H9 (cell line): ENCODE measurements at regions not wholly inside any gene's neighbourhood (a gene's known extent, or its start where the extent isn't known, plus 50 kb on each side); places are given as distances from the start of the nearest gene placed in this dataset.

Experiments
- DNase-seq: peaks from one replicate; pipeline ENCODE4 v3.0.0-alpha.2; 2017
- H2AFZ ChIP-seq: one replicate; pipeline ENCODE4 v1.6.1; 2013; ENCODE audit warnings: mild to moderate bottlenecking, low read length, control low read depth, moderate library complexity
- H2AK5ac ChIP-seq: 2 replicates; pipeline ENCODE4 v1.6.1; 2013; ENCODE audit warnings: low read length, control low read depth, mixed read lengths; ENCODE audit not compliant: insufficient read length
- H2BK120ac ChIP-seq: one replicate; pipeline ENCODE4 v1.6.1; 2013; ENCODE audit warnings: low read depth, mild to moderate bottlenecking, low read length, control low read depth, inconsistent platforms; ENCODE audit not compliant: poor library complexity, severe bottlenecking
- H2BK12ac ChIP-seq: 2 replicates; pipeline ENCODE4 v1.6.1; 2013; ENCODE audit warnings: low read length, control low read depth, mixed read lengths, low read depth; ENCODE audit not compliant: insufficient read length
- H2BK15ac ChIP-seq: 2 replicates; pipeline ENCODE4 v1.6.1; 2013; ENCODE audit warnings: low read depth, low read length, control low read depth
- H2BK20ac ChIP-seq: one replicate; pipeline ENCODE4 v1.6.1; 2013; ENCODE audit warnings: low read depth, mild to moderate bottlenecking, low read length, control low read depth, inconsistent platforms; ENCODE audit not compliant: poor library complexity, severe bottlenecking
- H2BK5ac ChIP-seq: 2 replicates; pipeline ENCODE4 v1.6.1; 2013; ENCODE audit warnings: low read length, control low read depth, mixed read lengths; ENCODE audit not compliant: insufficient read length
- H3K14ac ChIP-seq: 2 replicates; pipeline ENCODE4 v1.6.1; 2013; ENCODE audit warnings: low read length, control low read depth; ENCODE audit not compliant: insufficient read depth
- H3K18ac ChIP-seq: 2 replicates; pipeline ENCODE4 v1.6.1; 2013; ENCODE audit warnings: low read depth, mild to moderate bottlenecking, mixed read lengths, low read length, control low read depth; ENCODE audit not compliant: insufficient read length
- H3K23ac ChIP-seq: 2 replicates; pipeline ENCODE4 v1.6.1; 2013; ENCODE audit warnings: low read length, control low read depth, mixed read lengths, low read depth; ENCODE audit not compliant: insufficient read length
- H3K23me2 ChIP-seq: 2 replicates; pipeline ENCODE4 v1.6.1; 2013; ENCODE audit warnings: low read depth, mild to moderate bottlenecking, mixed read lengths, low read length, control low read depth; ENCODE audit not compliant: insufficient read length, poor library complexity, severe bottlenecking
- H3K27ac ChIP-seq: 2 replicates; pipeline ENCODE4 v1.5.1; 2013; ENCODE audit warnings: low read length, control low read depth, mixed read lengths, low read depth; ENCODE audit not compliant: insufficient read length
- H3K27me3 ChIP-seq: 2 replicates; pipeline ENCODE4 v1.6.1; 2013; ENCODE audit warnings: low read length, control low read depth, inconsistent platforms; ENCODE audit not compliant: insufficient read depth
- H3K4ac ChIP-seq: 2 replicates; pipeline ENCODE4 v1.6.1; 2013; ENCODE audit warnings: low read depth, mild to moderate bottlenecking, control low read depth, inconsistent platforms, low read length, moderate library complexity
- H3K4me1 ChIP-seq: 2 replicates; pipeline ENCODE4 v1.6.1; 2013; ENCODE audit warnings: low read length, control low read depth, inconsistent platforms; ENCODE audit not compliant: insufficient read depth
- H3K4me2 ChIP-seq: 2 replicates; pipeline ENCODE4 v1.6.1; 2013; ENCODE audit warnings: low read length, control low read depth, mixed read lengths; ENCODE audit not compliant: insufficient read length, insufficient read depth
- H3K56ac ChIP-seq: 2 replicates; pipeline ENCODE4 v1.6.1; 2013; ENCODE audit warnings: low read depth, mild to moderate bottlenecking, mixed read lengths, low read length, control low read depth; ENCODE audit not compliant: insufficient read length
- H3K79me1 ChIP-seq: 2 replicates; pipeline ENCODE4 v1.6.1; 2013; ENCODE audit warnings: low read depth, mild to moderate bottlenecking, moderate library complexity, low read length, control low read depth, inconsistent platforms; ENCODE audit not compliant: insufficient read depth, poor library complexity, severe bottlenecking
- H3K79me2 ChIP-seq: 2 replicates; pipeline ENCODE4 v1.6.1; 2013; ENCODE audit warnings: low read length, control low read depth, inconsistent platforms; ENCODE audit not compliant: insufficient read depth
- H3K9ac ChIP-seq: 2 replicates; pipeline ENCODE4 v1.6.1; 2013; ENCODE audit warnings: low read length, control low read depth, mixed read lengths; ENCODE audit not compliant: insufficient read length; ENCODE audit errors: extremely low read depth
- H3K9me3 ChIP-seq: one replicate; pipeline ENCODE4 v1.6.1; 2013; ENCODE audit warnings: low read depth, low read length, inconsistent platforms; ENCODE audit not compliant: control insufficient read depth
- H3T11ph ChIP-seq: one replicate; pipeline ENCODE4 v1.6.1; 2013; ENCODE audit warnings: mild to moderate bottlenecking, low read length, control low read depth, inconsistent platforms
- H4K20me1 ChIP-seq: one replicate; pipeline ENCODE4 v1.6.1; 2013; ENCODE audit not compliant: control insufficient read depth, insufficient read length, insufficient read depth
- H4K5ac ChIP-seq: 2 replicates; pipeline ENCODE4 v1.6.1; 2013; ENCODE audit warnings: low read depth, mild to moderate bottlenecking, mixed read lengths, low read length, control low read depth; ENCODE audit not compliant: insufficient read length
- H4K8ac ChIP-seq: replicated peaks from 2 replicates; pipeline ENCODE4 v1.6.1; 2013; ENCODE audit warnings: low read length, control low read depth, mixed read lengths, low read depth; ENCODE audit not compliant: insufficient read length
- H4K91ac ChIP-seq: 2 replicates; pipeline ENCODE4 v1.6.1; 2013; ENCODE audit warnings: low read depth, mild to moderate bottlenecking, moderate library complexity, mixed read lengths, low read length, control low read depth; ENCODE audit not compliant: insufficient read length
- H3K27ac Mint-ChIP-seq, 3 experiments: 2 replicates in 2 of 3; 3 replicates in 1 of 3; pipeline ENCODE4 v1.8.0; 2020 to 2021; ENCODE audit warnings: mixed read lengths in 3 of 3, mild to moderate bottlenecking in 1 of 3, moderate library complexity in 1 of 3
- H3K27me3 Mint-ChIP-seq: 2 replicates; pipeline ENCODE4 v1.8.0; 2021; ENCODE audit warnings: low read depth, mild to moderate bottlenecking, moderate library complexity, mixed read lengths
- H3K36me3 Mint-ChIP-seq, 3 experiments: 2 replicates in 2 of 3; 3 replicates in 1 of 3; pipeline ENCODE4 v1.8.0; 2020 to 2021; ENCODE audit warnings: low read depth in 3 of 3, mixed read lengths in 3 of 3; ENCODE audit not compliant: insufficient read depth in 1 of 3
- H3K4me1 Mint-ChIP-seq, 2 experiments: 2 replicates each; pipeline ENCODE4 v1.8.0; 2020; ENCODE audit warnings: mixed read lengths in 2 of 2
- H3K4me3 Mint-ChIP-seq, 2 experiments: 2 replicates in 1 of 2; 3 replicates in 1 of 2; pipeline ENCODE4 v1.8.0; 2020 to 2021; ENCODE audit warnings: mild to moderate bottlenecking in 2 of 2, mixed read lengths in 2 of 2, moderate library complexity in 1 of 2
- H3K9me3 Mint-ChIP-seq, 2 experiments: 2 replicates in 1 of 2; 3 replicates in 1 of 2; pipeline ENCODE4 v1.8.0; 2020; ENCODE audit warnings: mild to moderate bottlenecking in 2 of 2, mixed read lengths in 2 of 2, moderate library complexity in 1 of 2
- CTCF ChIP-seq: fragments of 200-600 bp; sonication (generic); conservative IDR thresholded peaks from 3 replicates; pipeline ENCODE4 v1.8.0; 2021; ENCODE audit warnings: antibody characterized with exemption, mild to moderate bottlenecking
- WGBS: extraction: QIAGEN DNeasy Blood & Tissue Kit; methylation state at CpG from one replicate; pipeline ENCODE4 v1.1.7; 2013; ENCODE audit warnings: missing lambda C conversion rate, low lambda C conversion rate, mixed read lengths; ENCODE audit not compliant: insufficient read length; ENCODE audit errors: extremely low coverage; 5-methylcytosine and 5-hydroxymethylcytosine counted together

GRCh38 chr13:72565893-72566292 lies 161.5 kb downstream of the MZT1 start:
- Histone ChIP-seq H2AFZ (no peak overlapping the region), H4K20me1 (no peaks in the 10 kb centered on the region), H3K14ac (no peak overlapping the region), H3K4ac (no peak overlapping the region), H2BK20ac (no peak overlapping the region), H3K79me1 (no peaks in the 10 kb centered on the region), H4K8ac (no peak overlapping the region), H3K23me2 (no peaks in the 10 kb centered on the region), H2AK5ac (no peak overlapping the region), H2BK15ac (no peak overlapping the region), H3K27me3 (no peaks in the 10 kb centered on the region), H3K79me2 (no peaks in the 10 kb centered on the region), H3K4me2 (no peak overlapping the region), H4K91ac (no peak overlapping the region), H3K18ac (no peak overlapping the region), H3K56ac (no peak overlapping the region), H3K4me1 (0 out of 2 replicates have a peak, but pooled peaks cover 2% of the 10 kb centered on the region), H3T11ph (no peak overlapping the region), H2BK5ac (no peak overlapping the region), H4K5ac (no peak overlapping the region), H3K9ac (no peak overlapping the region), H3K23ac (no peak overlapping the region), H3K27ac (no peak overlapping the region), H3K9me3 (no peaks in the 10 kb centered on the region), H2BK120ac (no peak overlapping the region), H2BK12ac (no peak overlapping the region)
- no peak overlapping the region for H3K27ac Mint-ChIP-seq
- WGBS = no CpG with 5 or more reads among the region's 1 CpG
- H3K27me3 Mint-ChIP-seq = no peaks in the 10 kb centered on the region
- peaks cover 10 to 11% of the 10 kb centered on the region in 2 experiments for H3K4me1 Mint-ChIP-seq
- no peak for DNase-seq
- peak; percentile 83 for TF ChIP-seq CTCF
- no peaks in the 10 kb centered on the region for H3K9me3 Mint-ChIP-seq
- no peaks in the 10 kb centered on the region for H3K36me3 Mint-ChIP-seq
- no peak overlapping the region for H3K4me3 Mint-ChIP-seq
